H1 (cell line): ENCODE measurements at regions not wholly inside any gene's neighbourhood (a gene's known extent, or its start where the extent isn't known, plus 50 kb on each side); places are given as distances from the start of the nearest gene placed in this dataset.

Experiments
- ATF3 ChIP-seq: IDR thresholded peaks from 2 replicates; pipeline ENCODE4 v1.6.1; 2011; ENCODE audit warnings: low read depth, mild to moderate bottlenecking, low read length; ENCODE audit not compliant: insufficient read depth
- CHD7 ChIP-seq: fragments of 300-600 bp; sonication (generic); IDR thresholded peaks from 2 replicates; pipeline ENCODE4 v1.7.1; 2012; ENCODE audit warnings: low read length, moderate library complexity, mild to moderate bottlenecking, inconsistent platforms; ENCODE audit not compliant: insufficient replicate concordance
- FOSL1 ChIP-seq: IDR thresholded peaks from 2 replicates; pipeline ENCODE4 v1.6.1; 2011; ENCODE audit warnings: mild to moderate bottlenecking, low read depth, low read length, moderate library complexity; ENCODE audit not compliant: insufficient read depth
- GTF2F1 ChIP-seq: IDR thresholded peaks from 2 replicates; pipeline ENCODE4 v1.6.1; 2012; ENCODE audit warnings: low read depth, low read length, improper control_type of control experiment, borderline replicate concordance
- JUN ChIP-seq: IDR thresholded peaks from 2 replicates; pipeline ENCODE4 v1.6.1; 2011; ENCODE audit warnings: low read depth, mild to moderate bottlenecking, improper control_type of control experiment, low read length
- NANOG ChIP-seq: IDR thresholded peaks from 2 replicates; pipeline ENCODE4 v1.6.1; 2011; ENCODE audit warnings: low read length, low read depth, mild to moderate bottlenecking, inconsistent platforms; ENCODE audit not compliant: insufficient read depth, poor library complexity, severe bottlenecking
- POU5F1 ChIP-seq: IDR thresholded peaks from 2 replicates; pipeline ENCODE4 v1.6.1; 2011; ENCODE audit warnings: low read depth, mild to moderate bottlenecking, low read length, moderate library complexity
- TBP ChIP-seq: IDR thresholded peaks from 2 replicates; pipeline ENCODE4 v1.6.1; 2011; ENCODE audit warnings: low read depth, low read length, improper control_type of control experiment
- TCF12 ChIP-seq: IDR thresholded peaks from 2 replicates; pipeline ENCODE4 v1.6.1; 2011; ENCODE audit warnings: low read depth, mild to moderate bottlenecking, low read length

DNA sequence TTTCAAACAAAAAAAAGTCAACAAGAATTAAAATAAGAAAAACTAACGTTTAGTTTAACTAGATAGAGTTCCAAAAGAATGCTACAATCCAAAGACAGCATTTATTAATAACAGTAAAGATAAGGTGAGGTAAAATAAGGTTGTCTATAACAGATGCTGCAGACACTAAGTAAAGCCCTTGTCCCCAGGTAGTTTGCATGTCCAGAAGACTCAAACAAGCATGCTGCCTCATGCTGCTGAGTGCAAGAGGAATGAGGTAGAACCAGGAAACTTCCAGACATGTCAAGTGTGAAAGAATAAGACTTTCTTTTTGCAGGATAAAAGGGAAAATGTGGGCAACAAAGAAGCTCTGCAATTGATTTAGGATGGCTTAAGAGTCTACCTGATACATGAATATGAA lies 439.2 kb downstream of the PLOD2 start (continued):
- TF ChIP-seq CHD7 = no peak
- no peak for TF ChIP-seq TBP
- TF ChIP-seq JUN = no peak
- no peak for TF ChIP-seq GTF2F1
- no peak for TF ChIP-seq ATF3
- TF ChIP-seq POU5F1 = no peak
- TF ChIP-seq TCF12 = no peak
- TF ChIP-seq NANOG = no peak
- TF ChIP-seq FOSL1 = no peak
